ENCODE measurements at regions not wholly inside any gene's neighbourhood (a gene's known extent, or its start where the extent isn't known, plus 50 kb on each side); places are given as distances from the start of the nearest gene placed in this dataset.

GRCh38 chr3:64880916-64881315 is 193.1 kb upstream of the ADAMTS9 start:
- Mint-ChIP-seq H3K4me3 (no peak overlapping the region), H3K36me3 (ENCODE audit: low read depth) (peaks cover 7% of the 10 kb centered on the region), H3K27me3 (ENCODE audit: low read depth) (no peaks in the 10 kb centered on the region), H3K9me3 (peaks cover 3% of the 10 kb centered on the region), H3K4me1 (peaks cover 11% of the 10 kb centered on the region), H3K27ac (peak overlapping the region in 1 of 3 experiments; percentile 20)
- no peak for TF ChIP-seq CTCF (IDR thresholded peaks at IDR 0.05; ENCODE audit: unreplicated experiment in 3 of 3)

- Mint-ChIP-seq H3K4me3 (no peak overlapping the region), H3K27me3 (ENCODE audit: low read depth) (no peaks in the 10 kb centered on the region), H3K36me3 (ENCODE audit: low read depth) (peaks cover 11% of the 10 kb centered on the region), H3K9me3 (peaks cover 6% of the 10 kb centered on the region), H3K4me1 (no peaks in the 10 kb centered on the region), H3K27ac (no peak overlapping the region)
- no peak for TF ChIP-seq CTCF (IDR thresholded peaks at IDR 0.05; ENCODE audit: unreplicated experiment in 3 of 3)
These were observed 190.6 kb upstream of the ADAMTS9 start for GRCh38 chr3:64878362-64878761.

GRCh38 chr3:64873400-64873799 is 185.6 kb upstream of the ADAMTS9 start:
- no peaks in the 10 kb centered on the region for H3K27me3 Mint-ChIP-seq (ENCODE audit: low read depth)
- TF ChIP-seq CTCF (IDR thresholded peaks at IDR 0.05; ENCODE audit: unreplicated experiment in 3 of 3), result no peak
- no peak overlapping the region for H3K27ac Mint-ChIP-seq
- H3K9me3 Mint-ChIP-seq, result peaks cover 18% of the 10 kb centered on the region
- H3K4me1 Mint-ChIP-seq, result peaks cover 21% of the 10 kb centered on the region
- no peak overlapping the region for H3K4me3 Mint-ChIP-seq
- H3K36me3 Mint-ChIP-seq (ENCODE audit: low read depth), result peaks cover 20% of the 10 kb centered on the region

GRCh38 chr3:64872345-64872744 is 184.5 kb upstream of the ADAMTS9 start:
- peaks cover 26% of the 10 kb centered on the region for H3K36me3 Mint-ChIP-seq (ENCODE audit: low read depth)
- H3K9me3 Mint-ChIP-seq, result peaks cover 20% of the 10 kb centered on the region
- peak overlapping the region in 2 of 3 experiments; percentile 18 to 56 for H3K27ac Mint-ChIP-seq
- no peaks in the 10 kb centered on the region for H3K27me3 Mint-ChIP-seq (ENCODE audit: low read depth)
- no peak for TF ChIP-seq CTCF (IDR thresholded peaks at IDR 0.05; ENCODE audit: unreplicated experiment in 3 of 3)
- H3K4me1 Mint-ChIP-seq, result peaks cover 26% of the 10 kb centered on the region
- H3K4me3 Mint-ChIP-seq, result no peak overlapping the region

GRCh38 chr3:64871834-64872249 is 184.0 kb upstream of the ADAMTS9 start:
- H3K4me3 Mint-ChIP-seq, result no peak overlapping the region
- no peaks in the 10 kb centered on the region for H3K27me3 Mint-ChIP-seq (ENCODE audit: low read depth)
- peaks cover 26% of the 10 kb centered on the region for H3K36me3 Mint-ChIP-seq (ENCODE audit: low read depth)
- H3K27ac Mint-ChIP-seq, result peak overlapping the region; percentile 18 to 56 (median 41)
- H3K9me3 Mint-ChIP-seq, result peaks cover 23% of the 10 kb centered on the region
- peaks cover 31% of the 10 kb centered on the region for H3K4me1 Mint-ChIP-seq
- no peak for TF ChIP-seq CTCF (IDR thresholded peaks at IDR 0.05; ENCODE audit: unreplicated experiment in 3 of 3)

- Mint-ChIP-seq H3K4me3 (no peak overlapping the region), H3K27ac (peak overlapping the region in 1 of 3 experiments; percentile 18), H3K9me3 (peaks cover 23% of the 10 kb centered on the region), H3K36me3 (ENCODE audit: low read depth) (peaks cover 26% of the 10 kb centered on the region), H3K27me3 (ENCODE audit: low read depth) (no peaks in the 10 kb centered on the region), H3K4me1 (peaks cover 35% of the 10 kb centered on the region)
- TF ChIP-seq CTCF (IDR thresholded peaks at IDR 0.05; ENCODE audit: unreplicated experiment in 3 of 3), result no peak
These were observed 183.3 kb upstream of the ADAMTS9 start for GRCh38 chr3:64870876-64871646.

All from nephron (organoid).